Naive B cell (primary cell): ENCODE measurements at regions not wholly inside any gene's neighbourhood (a gene's known extent, or its start where the extent isn't known, plus 50 kb on each side); places are given as distances from the start of the nearest gene placed in this dataset.
"Not testable (repeated sequence)": the region's sequence is repeated elsewhere in the genome, so short reads cannot be mapped to it uniquely, and the experiment has no call there.

ENCODE experiments used
- ATAC-seq, 2 donors: fragments of 150-1000 bp; cut with Tn5 transposase; 2 replicates each; pipeline ENCODE4 v1.10.0; 2021; ENCODE audit warnings: low read depth in 2 of 2, mild to moderate bottlenecking in 2 of 2, moderate library complexity in 2 of 2
- DNase-seq: peaks from one replicate; pipeline ENCODE4 v3.0.0; 2022
- H3K27ac Mint-ChIP-seq, 6 donors: one replicate each; pipeline ENCODE4 v1.8.0; 2020 to 2022; ENCODE audit warnings: mild to moderate bottlenecking in 6 of 6, mixed read lengths in 6 of 6, moderate library complexity in 5 of 6, inconsistent platforms in 2 of 6
- H3K27me3 Mint-ChIP-seq, 3 donors: one replicate each; pipeline ENCODE4 v1.8.0; 2021 to 2022; ENCODE audit warnings: mixed read lengths in 3 of 3, mild to moderate bottlenecking in 1 of 3
- H3K36me3 Mint-ChIP-seq, 2 donors: one replicate each; pipeline ENCODE4 v1.8.0; 2020 to 2022; ENCODE audit warnings: mixed read lengths in 2 of 2, inconsistent platforms in 1 of 2, mild to moderate bottlenecking in 1 of 2
- H3K4me1 Mint-ChIP-seq, 3 donors: one replicate each; pipeline ENCODE4 v1.8.0; 2020 to 2022; ENCODE audit warnings: mixed read lengths in 3 of 3, inconsistent platforms in 1 of 3, mild to moderate bottlenecking in 1 of 3, moderate library complexity in 1 of 3
- H3K4me3 Mint-ChIP-seq, 8 donors: one replicate each; pipeline ENCODE4 v1.8.0; 2020 to 2022; ENCODE audit warnings: mild to moderate bottlenecking in 8 of 8, mixed read lengths in 8 of 8, moderate library complexity in 8 of 8, inconsistent platforms in 2 of 8
- H3K9me3 Mint-ChIP-seq, 7 donors: one replicate each; pipeline ENCODE4 v1.8.0; 2020 to 2022; ENCODE audit warnings: mixed read lengths in 7 of 7, mild to moderate bottlenecking in 5 of 7, inconsistent platforms in 2 of 7, moderate library complexity in 1 of 7

DNA sequence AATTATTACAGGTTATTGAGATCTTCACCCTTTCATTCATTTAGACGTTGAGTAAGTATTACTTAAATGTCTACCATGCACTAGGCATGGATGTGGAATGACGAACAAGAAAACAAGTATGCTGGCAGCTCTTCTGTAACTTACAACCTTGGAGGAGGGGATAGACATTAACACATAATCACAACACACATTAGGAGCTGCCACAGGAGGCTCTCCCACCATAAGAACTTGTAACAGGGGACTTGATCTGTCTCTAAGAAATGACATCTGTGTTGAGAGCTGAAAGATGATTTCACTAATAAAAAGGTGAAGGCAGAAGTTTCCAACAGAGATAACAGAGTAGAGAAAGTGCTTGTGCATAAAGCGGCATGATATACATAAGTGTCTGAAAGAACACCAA is 384.7 kb upstream of the ZEB2 start:
- Mint-ChIP-seq H3K4me1 (peaks cover 0 to 4% (median 0%) of the 10 kb centered on the region in 3 donors), H3K9me3 (peaks cover 0 to 8% (median 4%) of the 10 kb centered on the region in 7 donors), H3K4me3 (no peak overlapping the region), H3K27ac (no peak overlapping the region), H3K36me3 (peaks cover 0 to 8% of the 10 kb centered on the region in 2 donors), H3K27me3 (peaks cover 0 to 7% (median 0%) of the 10 kb centered on the region in 3 donors)
- no peak for ATAC-seq
- DNase-seq, result no peak

DNA sequence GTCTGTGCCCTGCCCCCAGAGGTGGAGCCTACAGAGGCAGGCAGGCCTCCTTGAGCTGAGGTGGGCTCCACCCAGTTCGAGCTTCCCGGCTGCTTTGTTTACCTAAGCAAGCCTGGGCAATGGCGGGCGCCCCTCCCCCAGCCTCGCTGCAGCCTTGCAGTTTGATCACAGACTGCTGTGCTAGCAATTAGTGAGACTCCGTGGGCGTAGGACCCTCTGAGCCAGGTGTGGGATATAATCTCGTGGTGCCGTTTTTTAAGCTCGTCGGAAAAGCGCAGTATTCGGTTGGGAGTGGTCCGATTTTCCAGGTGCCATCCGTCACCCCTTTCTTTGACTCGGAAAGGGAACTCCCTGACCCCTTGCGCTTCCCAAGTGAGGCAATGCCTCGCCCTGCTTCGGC is 383.1 kb upstream of the ZEB2 start:
- not testable (repeated sequence) for H3K4me1 Mint-ChIP-seq, H3K9me3 Mint-ChIP-seq, DNase-seq, H3K27ac Mint-ChIP-seq, ATAC-seq, H3K4me3 Mint-ChIP-seq, H3K27me3 Mint-ChIP-seq, H3K36me3 Mint-ChIP-seq

DNA sequence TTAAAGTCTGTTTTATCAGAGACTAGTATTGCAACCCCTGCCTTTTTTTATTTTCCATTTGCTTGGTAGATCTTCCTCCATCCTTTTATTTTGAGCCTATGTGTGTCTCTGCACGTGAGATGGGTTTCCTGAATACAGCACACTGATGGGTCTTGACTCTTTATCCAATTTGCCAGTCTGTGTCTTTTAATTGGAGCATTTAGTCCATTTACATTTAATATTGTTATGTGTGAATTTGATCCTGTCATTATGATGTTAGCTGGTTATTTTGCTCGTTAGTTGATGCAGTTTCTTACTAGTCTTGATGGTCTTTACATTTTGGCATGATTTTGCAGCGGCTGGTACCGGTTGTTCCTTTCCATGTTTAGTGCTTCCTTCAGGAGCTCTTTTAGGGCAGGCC is 381.5 kb upstream of the ZEB2 start:
- not testable (repeated sequence) for ATAC-seq, H3K27me3 Mint-ChIP-seq, H3K9me3 Mint-ChIP-seq, H3K4me3 Mint-ChIP-seq, DNase-seq, H3K4me1 Mint-ChIP-seq, H3K36me3 Mint-ChIP-seq, H3K27ac Mint-ChIP-seq

DNA sequence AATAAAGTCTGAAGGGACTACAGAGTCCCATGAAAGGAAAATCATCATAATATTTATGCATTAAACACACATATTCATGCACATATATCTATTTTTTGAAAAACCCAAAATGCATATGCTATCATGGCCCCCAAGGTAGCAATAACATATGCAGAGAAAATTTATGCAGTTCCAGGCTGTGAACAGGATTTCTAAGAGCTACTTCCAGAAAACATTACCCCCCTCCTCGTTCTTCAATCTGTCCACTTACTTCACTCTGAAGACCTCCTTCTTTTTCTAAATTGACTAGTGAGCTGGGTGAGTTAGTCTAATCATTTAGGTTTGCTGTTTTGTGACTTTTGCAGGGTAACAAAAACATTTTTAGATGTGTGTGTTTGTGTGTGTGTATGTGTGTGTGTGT is 376.4 kb upstream of the ZEB2 start:
- ATAC-seq (no peak), DNase-seq (no peak)
- H3K4me1 Mint-ChIP-seq, result no peaks in the 10 kb centered on the region
- no peak overlapping the region for H3K27ac Mint-ChIP-seq
- no peaks in the 10 kb centered on the region for H3K36me3 Mint-ChIP-seq
- no peaks in the 10 kb centered on the region for H3K27me3 Mint-ChIP-seq
- H3K9me3 Mint-ChIP-seq, result peaks cover 0 to 5% (median 0%) of the 10 kb centered on the region in 7 donors
- H3K4me3 Mint-ChIP-seq, result no peak overlapping the region

DNA sequence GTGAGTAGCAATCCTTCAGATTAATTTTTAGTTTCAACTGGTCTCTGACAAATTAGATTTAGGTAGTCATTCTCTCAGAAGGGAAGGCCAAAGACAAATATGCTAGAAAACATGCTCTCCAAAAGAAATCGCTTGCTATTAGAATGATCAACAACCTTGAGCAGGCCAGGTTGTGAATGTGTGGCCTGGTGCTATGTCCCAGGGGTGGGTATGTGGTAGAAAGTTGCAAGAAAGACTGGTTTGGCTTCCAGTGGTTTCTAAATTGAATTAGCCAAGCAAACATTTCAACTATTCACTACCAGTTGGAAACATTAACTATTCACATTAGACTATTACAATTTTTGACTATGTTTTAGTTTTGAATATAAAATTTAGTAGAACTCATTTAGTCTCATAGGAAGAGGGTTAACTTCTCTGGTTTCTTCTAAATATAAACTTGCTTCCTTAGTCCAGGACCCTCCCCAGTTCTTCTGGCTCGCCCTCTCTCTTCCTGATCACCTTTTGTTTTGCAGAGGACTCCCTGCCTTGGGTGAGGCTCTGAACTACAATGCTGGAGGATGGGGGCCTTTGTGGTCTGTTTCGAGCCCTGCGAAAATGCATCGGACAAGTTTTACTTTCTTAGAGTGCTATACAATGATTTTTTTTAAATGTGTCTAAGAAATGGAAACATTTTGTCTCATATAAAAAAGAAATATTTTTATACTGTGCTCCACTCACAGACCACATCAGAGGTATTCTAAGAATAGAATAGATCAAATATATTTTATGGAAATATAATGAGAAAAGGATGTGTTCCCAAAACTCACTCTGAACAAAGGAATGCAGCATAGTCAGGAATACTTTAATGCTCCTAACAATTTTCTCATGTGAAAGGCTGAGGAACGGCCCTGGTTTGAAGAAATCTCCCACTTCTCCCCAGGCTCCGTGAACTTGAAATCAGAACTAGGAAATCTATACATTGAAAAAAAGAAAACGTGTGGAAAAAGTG is 375.0 kb upstream of the ZEB2 start:
- H3K4me1 Mint-ChIP-seq, result no peaks in the 10 kb centered on the region
- no peaks in the 10 kb centered on the region for H3K36me3 Mint-ChIP-seq
- ATAC-seq (no peak), DNase-seq (no peak)
- H3K27me3 Mint-ChIP-seq, result no peaks in the 10 kb centered on the region
- no peak overlapping the region for H3K27ac Mint-ChIP-seq
- H3K9me3 Mint-ChIP-seq, result no peaks in the 10 kb centered on the region
- no peak overlapping the region for H3K4me3 Mint-ChIP-seq

DNA sequence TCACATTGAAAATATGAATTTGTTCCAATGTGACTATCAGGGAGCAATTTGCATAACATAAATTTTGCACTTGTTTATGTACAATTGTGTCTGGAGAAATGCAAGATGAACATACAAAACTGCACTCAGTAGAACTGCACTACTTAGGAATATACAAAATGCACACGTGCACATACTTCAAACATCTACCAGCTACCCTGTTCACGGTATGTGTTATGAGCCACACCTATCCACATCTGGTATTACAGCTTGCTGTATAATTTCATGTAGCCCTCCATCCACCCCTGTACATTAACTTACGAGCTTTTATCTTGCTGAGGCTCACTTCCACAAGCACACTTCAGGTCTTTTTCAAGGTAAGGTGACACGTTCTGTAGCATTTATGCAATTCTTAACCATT is 373.5 kb upstream of the ZEB2 start:
- no peak overlapping the region for H3K4me3 Mint-ChIP-seq
- no peaks in the 10 kb centered on the region for H3K36me3 Mint-ChIP-seq
- DNase-seq (no peak), ATAC-seq (no peak)
- no peaks in the 10 kb centered on the region for H3K27me3 Mint-ChIP-seq
- no peaks in the 10 kb centered on the region for H3K4me1 Mint-ChIP-seq
- H3K27ac Mint-ChIP-seq, result no peak overlapping the region
- H3K9me3 Mint-ChIP-seq, result no peaks in the 10 kb centered on the region

DNA sequence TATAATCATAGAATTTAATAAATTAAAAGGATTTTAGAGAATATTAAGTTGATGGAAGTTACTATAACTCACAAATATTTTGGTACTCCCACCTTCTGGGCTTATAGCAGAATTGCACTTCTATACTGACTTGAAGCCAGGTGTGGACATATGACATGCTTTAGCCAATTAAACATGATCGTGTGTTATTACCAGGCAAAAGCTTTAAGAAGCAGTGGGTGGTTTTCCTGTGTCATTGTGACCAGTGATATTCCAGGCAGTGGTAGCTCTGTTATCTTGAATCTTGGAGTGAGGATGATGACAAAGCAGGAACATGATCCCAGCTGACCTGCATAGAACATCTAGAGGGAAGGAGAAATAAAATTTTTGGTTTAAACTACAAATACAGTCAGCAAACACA is 370.9 kb upstream of the ZEB2 start:
- Mint-ChIP-seq H3K4me3 (no peak overlapping the region), H3K9me3 (no peaks in the 10 kb centered on the region), H3K4me1 (no peaks in the 10 kb centered on the region), H3K27me3 (no peaks in the 10 kb centered on the region), H3K27ac (no peak overlapping the region), H3K36me3 (no peaks in the 10 kb centered on the region)
- DNase-seq, result peak; percentile 8
- peak; percentile 85 for ATAC-seq

DNA sequence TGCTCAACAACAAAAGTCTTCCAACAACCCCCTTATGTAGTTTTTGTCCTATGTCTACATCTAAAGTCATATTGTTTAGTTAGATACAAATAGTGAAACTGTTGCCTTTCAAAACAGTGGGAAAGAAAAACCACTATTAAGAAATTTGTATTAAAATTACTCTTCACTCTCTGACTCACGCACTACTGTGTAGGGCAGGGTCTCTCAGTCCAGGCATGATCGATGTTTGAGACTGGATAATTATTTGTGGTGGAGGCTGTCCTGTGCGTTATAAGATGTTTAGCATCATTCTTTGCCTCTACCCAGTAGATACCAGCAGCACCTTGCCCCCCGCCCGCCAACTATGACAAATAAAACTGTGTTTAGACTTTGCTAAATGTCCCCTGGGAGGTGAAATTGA is 369.4 kb upstream of the ZEB2 start:
- no peaks in the 10 kb centered on the region for H3K9me3 Mint-ChIP-seq
- no peak for ATAC-seq
- no peaks in the 10 kb centered on the region for H3K27me3 Mint-ChIP-seq
- no peak for DNase-seq
- no peaks in the 10 kb centered on the region for H3K4me1 Mint-ChIP-seq
- no peak overlapping the region for H3K4me3 Mint-ChIP-seq
- H3K27ac Mint-ChIP-seq, result no peak overlapping the region
- no peaks in the 10 kb centered on the region for H3K36me3 Mint-ChIP-seq

DNA sequence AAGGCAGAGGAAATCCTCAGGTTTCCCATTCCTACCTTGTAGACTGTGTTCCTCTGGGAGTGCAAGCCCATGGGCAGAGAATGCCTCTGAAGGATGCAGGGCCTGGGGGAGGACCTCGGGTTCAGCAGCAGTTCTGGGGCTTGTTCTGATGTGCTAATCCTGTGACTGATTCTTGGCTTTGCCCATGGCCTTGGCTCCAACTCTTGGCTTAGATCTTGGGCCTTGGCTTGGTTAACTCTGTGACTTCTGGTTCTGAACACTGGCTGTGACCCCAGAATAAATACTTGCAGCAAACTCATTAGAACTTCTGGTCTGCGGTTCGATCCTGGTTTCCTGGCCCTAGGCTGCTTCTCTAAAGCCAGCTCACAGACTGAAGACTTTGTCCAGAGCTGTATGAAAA is 366.9 kb upstream of the ZEB2 start:
- ATAC-seq (no peak), DNase-seq (no peak)
- no peak overlapping the region for H3K4me3 Mint-ChIP-seq
- H3K27me3 Mint-ChIP-seq, result no peaks in the 10 kb centered on the region
- H3K4me1 Mint-ChIP-seq, result no peaks in the 10 kb centered on the region
- H3K27ac Mint-ChIP-seq, result no peak overlapping the region
- H3K36me3 Mint-ChIP-seq, result no peaks in the 10 kb centered on the region
- H3K9me3 Mint-ChIP-seq, result no peaks in the 10 kb centered on the region

DNA sequence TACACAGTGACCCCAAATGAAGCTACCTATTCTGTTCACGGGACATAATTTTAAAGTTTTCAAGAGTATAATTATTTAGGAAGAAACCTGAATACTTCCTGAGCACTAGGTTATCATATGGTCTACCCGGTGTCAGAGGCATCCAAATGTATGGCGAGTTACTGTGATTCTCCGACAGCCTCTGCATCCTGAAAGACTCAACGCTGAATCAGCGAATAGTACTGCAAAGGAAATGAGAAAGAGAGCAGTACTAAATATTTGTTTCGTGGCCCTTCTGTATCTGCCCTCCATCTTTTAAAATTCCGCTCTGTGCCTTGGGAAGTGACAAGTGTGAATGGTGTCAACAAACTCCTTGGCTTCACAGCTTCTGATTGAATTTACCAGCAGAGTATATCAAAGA is 358.0 kb upstream of the ZEB2 start:
- H3K27me3 Mint-ChIP-seq, result no peaks in the 10 kb centered on the region
- H3K9me3 Mint-ChIP-seq, result no peaks in the 10 kb centered on the region
- ATAC-seq, result no peak
- H3K36me3 Mint-ChIP-seq, result no peaks in the 10 kb centered on the region
- DNase-seq, result no peak
- H3K4me3 Mint-ChIP-seq, result no peak overlapping the region
- H3K4me1 Mint-ChIP-seq, result no peaks in the 10 kb centered on the region
- peak overlapping the region in 1 of 6 donors; percentile 12 for H3K27ac Mint-ChIP-seq

DNA sequence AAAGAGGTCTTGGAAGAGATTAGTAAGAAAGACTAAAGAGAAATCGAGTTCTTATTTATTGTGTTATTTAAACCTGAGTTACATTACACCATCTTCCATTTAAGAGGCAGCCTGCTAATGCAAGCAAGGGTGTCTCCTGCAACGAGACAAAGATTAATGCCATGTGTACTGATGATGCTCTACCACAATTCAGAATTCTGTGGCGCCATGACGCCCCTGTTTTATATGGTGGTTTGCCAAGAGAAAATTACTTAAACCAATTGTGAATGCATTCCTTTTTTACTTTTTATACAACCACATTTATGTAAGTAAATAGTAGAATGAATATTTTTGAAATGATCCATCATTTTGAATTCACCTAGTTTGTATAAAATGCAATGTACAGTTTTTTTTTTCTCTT is 356.1 kb upstream of the ZEB2 start:
- H3K9me3 Mint-ChIP-seq, result no peaks in the 10 kb centered on the region

DNA sequence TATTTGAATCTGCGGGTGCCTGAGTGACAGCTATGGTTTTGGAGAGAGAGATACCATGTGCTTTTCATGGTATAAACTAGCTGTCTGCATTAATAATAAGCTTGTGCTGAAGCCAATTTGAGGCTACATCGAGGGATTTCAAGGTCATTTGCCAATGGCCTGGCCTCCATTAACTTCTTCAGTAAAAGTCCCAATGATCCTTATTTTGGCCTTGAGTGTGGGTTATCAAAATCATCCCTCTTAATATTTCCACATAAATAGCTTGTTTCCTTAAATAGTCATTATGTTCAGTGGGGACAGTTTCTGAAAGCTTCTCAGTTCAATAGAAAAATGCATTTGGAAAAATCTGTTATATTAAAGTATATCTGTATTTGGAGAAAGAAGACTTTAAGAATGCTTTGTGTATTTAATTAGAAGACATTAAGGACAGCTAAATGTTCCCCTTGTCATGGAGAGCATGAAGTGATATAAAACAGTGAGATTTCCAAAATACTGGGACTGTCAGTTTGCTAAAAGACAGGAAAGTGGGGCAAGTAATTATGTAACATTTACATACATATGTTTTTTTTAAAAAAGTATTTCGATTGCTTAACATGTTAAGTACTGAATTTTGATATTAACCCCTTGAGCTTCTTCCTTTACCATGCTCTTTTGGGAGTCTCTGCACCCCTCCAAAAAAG is 355.5 kb upstream of the ZEB2 start:
- Mint-ChIP-seq H3K36me3 (no peaks in the 10 kb centered on the region), H3K4me3 (no peak overlapping the region), H3K27ac (no peak overlapping the region), H3K27me3 (no peaks in the 10 kb centered on the region), H3K9me3 (no peaks in the 10 kb centered on the region), H3K4me1 (no peaks in the 10 kb centered on the region)
- ATAC-seq (no peak), DNase-seq (no peak)

More for the DNA sequence above, 356.1 kb upstream of the ZEB2 start:
- no peaks in the 10 kb centered on the region for H3K27me3 Mint-ChIP-seq
- DNase-seq (no peak), ATAC-seq (no peak)
- H3K27ac Mint-ChIP-seq, result no peak overlapping the region
- H3K36me3 Mint-ChIP-seq, result no peaks in the 10 kb centered on the region
- no peak overlapping the region for H3K4me3 Mint-ChIP-seq
- no peaks in the 10 kb centered on the region for H3K4me1 Mint-ChIP-seq

DNA sequence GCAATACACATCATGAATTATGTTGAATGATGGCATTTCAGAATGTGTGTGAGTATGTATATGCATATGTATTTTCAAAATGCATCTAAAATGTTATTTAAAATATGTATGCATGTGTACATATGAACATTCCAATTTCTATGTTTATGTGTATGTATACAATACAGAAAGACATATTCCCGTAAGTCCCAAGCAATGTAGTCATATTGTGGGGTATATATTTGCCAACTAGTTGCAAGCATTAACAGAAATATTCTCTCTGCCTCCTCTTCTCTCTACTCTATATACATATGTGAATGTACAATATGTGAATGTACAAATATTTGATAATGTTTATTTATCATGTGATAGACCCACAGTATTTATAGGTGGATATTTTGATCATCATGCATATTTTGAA is 345.8 kb upstream of the ZEB2 start:
- Mint-ChIP-seq H3K4me3 (no peak overlapping the region), H3K27me3 (no peaks in the 10 kb centered on the region), H3K36me3 (no peaks in the 10 kb centered on the region), H3K4me1 (no peaks in the 10 kb centered on the region), H3K27ac (no peak overlapping the region), H3K9me3 (no peaks in the 10 kb centered on the region)
- ATAC-seq (no peak), DNase-seq (no peak)

DNA sequence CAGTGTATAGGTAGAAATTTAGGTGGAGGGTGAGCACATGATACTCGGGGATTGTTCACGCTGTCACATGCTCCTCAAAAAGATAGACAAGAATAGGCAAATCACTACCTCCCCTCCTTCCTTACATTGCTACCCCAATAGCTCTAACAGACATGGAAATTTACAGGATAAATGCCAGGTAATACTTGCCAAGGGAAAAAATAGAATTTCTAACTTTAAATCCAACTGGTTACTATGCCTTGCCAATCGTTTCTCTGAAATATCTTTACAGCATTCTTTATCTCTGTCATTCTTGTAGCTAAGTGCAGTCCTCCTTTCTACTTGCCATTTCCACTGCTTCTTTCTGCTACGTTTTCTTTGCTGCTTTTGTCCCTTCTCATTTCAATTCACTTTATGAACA is 339.8 kb upstream of the ZEB2 start:
- H3K9me3 Mint-ChIP-seq, result peaks cover 0 to 4% (median 0%) of the 10 kb centered on the region in 7 donors
- no peak for ATAC-seq

More for the DNA sequence above, 339.8 kb upstream of the ZEB2 start:
- Mint-ChIP-seq H3K4me3 (no peak overlapping the region), H3K4me1 (no peaks in the 10 kb centered on the region), H3K36me3 (peaks cover 0 to 3% of the 10 kb centered on the region in 2 donors), H3K27me3 (no peaks in the 10 kb centered on the region), H3K27ac (no peak overlapping the region)
- DNase-seq, result no peak
